Astrocyte (in vitro differentiated cells and primary cell): ENCODE measurements at regions not wholly inside any gene's neighbourhood (a gene's known extent, or its start where the extent isn't known, plus 50 kb on each side); places are given as distances from the start of the nearest gene placed in this dataset.

Source experiments
- DNase-seq: peaks from one replicate; pipeline ENCODE4 v3.0.0-alpha.2; 2010; ENCODE audit warnings: low read depth
- FAIRE-seq: peaks from 2 replicates; lab custom pipeline; 2011; peaks lifted over from hg19 to GRCh38; lab: Jason Lieb, UNC
- H2AFZ ChIP-seq: 2 replicates; pipeline ENCODE4 v1.6.0; 2012; ENCODE audit warnings: low read depth, low read length, inconsistent platforms
- H3K27ac ChIP-seq: 2 replicates; pipeline ENCODE4 v1.5.1; 2011; ENCODE audit warnings: low read depth, low read length, inconsistent platforms
- H3K27me3 ChIP-seq: 2 replicates; pipeline ENCODE4 v1.6.0; 2011; ENCODE audit warnings: low read length, inconsistent platforms; ENCODE audit not compliant: insufficient read depth
- H3K36me3 ChIP-seq: 2 replicates; pipeline ENCODE4 v1.5.1; 2011; ENCODE audit warnings: low read length, inconsistent platforms; ENCODE audit not compliant: insufficient read depth
- H3K4me1 ChIP-seq: 2 replicates; pipeline ENCODE4 v1.5.1; 2011; ENCODE audit warnings: low read length, inconsistent platforms; ENCODE audit not compliant: insufficient read depth
- H3K4me2 ChIP-seq: 2 replicates; pipeline ENCODE4 v1.6.0; 2012; ENCODE audit warnings: low read length, inconsistent platforms
- H3K4me3 ChIP-seq: 2 replicates; pipeline ENCODE4 v1.5.1; 2011; ENCODE audit warnings: low read depth, mild to moderate bottlenecking, low read length, inconsistent platforms; ENCODE audit not compliant: insufficient read depth
- H3K79me2 ChIP-seq: 2 replicates; pipeline ENCODE4 v1.6.0; 2012; ENCODE audit warnings: mild to moderate bottlenecking, low read length, inconsistent platforms; ENCODE audit not compliant: insufficient read depth
- H3K9ac ChIP-seq: 2 replicates; pipeline ENCODE4 v1.6.0; 2012; ENCODE audit warnings: mild to moderate bottlenecking, low read length, inconsistent platforms
- H3K9me3 ChIP-seq: 2 replicates; pipeline ENCODE4 v1.5.1; 2012; ENCODE audit warnings: low read depth, mild to moderate bottlenecking, low read length, inconsistent platforms; ENCODE audit not compliant: insufficient read depth
- H4K20me1 ChIP-seq: 2 replicates; pipeline ENCODE4 v1.6.0; 2012; ENCODE audit warnings: low read length, inconsistent platforms; ENCODE audit not compliant: insufficient read depth
- H3K27ac Mint-ChIP-seq: one replicate; pipeline ENCODE4 v1.8.0; 2021; ENCODE audit warnings: mild to moderate bottlenecking, mixed read lengths; ENCODE audit not compliant: unreplicated experiment
- H3K27me3 Mint-ChIP-seq: one replicate; pipeline ENCODE4 v1.8.0; 2021; ENCODE audit warnings: low read depth, mixed read lengths; ENCODE audit not compliant: unreplicated experiment
- H3K36me3 Mint-ChIP-seq: one replicate; pipeline ENCODE4 v1.8.0; 2021; ENCODE audit warnings: low read depth, mixed read lengths; ENCODE audit not compliant: unreplicated experiment
- H3K4me1 Mint-ChIP-seq: one replicate; pipeline ENCODE4 v1.8.0; 2021; ENCODE audit warnings: low read depth, mixed read lengths; ENCODE audit not compliant: unreplicated experiment
- H3K4me3 Mint-ChIP-seq: one replicate; pipeline ENCODE4 v1.8.0; 2021; ENCODE audit warnings: mild to moderate bottlenecking, moderate library complexity, mixed read lengths; ENCODE audit not compliant: unreplicated experiment
- H3K9me3 Mint-ChIP-seq: one replicate; pipeline ENCODE4 v1.8.0; 2021; ENCODE audit warnings: mild to moderate bottlenecking, mixed read lengths; ENCODE audit not compliant: unreplicated experiment
- EZH2 ChIP-seq: IDR thresholded peaks from 2 replicates; pipeline ENCODE4 v1.6.1; 2012; ENCODE audit warnings: mild to moderate bottlenecking, low read length, inconsistent platforms; ENCODE audit not compliant: insufficient read depth
- TF ChIP-seq, protein P1 (sequence below): IDR thresholded peaks from 2 replicates; pipeline ENCODE4 v1.5.1; 2011; ENCODE audit warnings: low read depth, mild to moderate bottlenecking, inconsistent platforms, low read length, moderate library complexity; ENCODE audit not compliant: insufficient read depth

DNA sequence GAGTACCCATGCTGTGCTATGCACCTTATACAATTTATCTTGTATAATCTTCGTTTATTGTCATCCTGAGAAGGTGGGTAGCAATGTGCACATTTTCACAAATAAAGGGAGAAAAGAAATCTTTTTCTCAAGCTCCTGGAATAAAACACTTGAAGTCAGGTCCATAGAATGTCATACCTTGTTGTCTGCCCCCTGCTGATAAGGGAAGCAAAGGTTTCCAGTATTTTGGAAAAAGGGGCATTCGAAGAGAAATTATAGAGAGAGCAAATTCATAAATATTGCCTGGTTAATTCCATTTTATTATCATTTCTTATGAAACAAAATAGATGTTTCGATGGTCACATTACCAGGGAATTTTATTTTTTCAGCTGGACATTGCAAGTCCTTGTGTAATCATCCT, 277.8 kb downstream of the RAP2B start:
- no peak for FAIRE-seq
- no peaks in the 10 kb centered on the region for H3K9me3 ChIP-seq
- H3K36me3 ChIP-seq, result no peaks in the 10 kb centered on the region
- H3K27ac ChIP-seq, result no peak overlapping the region
- DNase-seq, result no peak
- no peaks in the 10 kb centered on the region for H3K27me3 ChIP-seq
- no peaks in the 10 kb centered on the region for H3K79me2 ChIP-seq
- H3K4me3 Mint-ChIP-seq, result no peak overlapping the region
- H3K9ac ChIP-seq, result no peak overlapping the region
- H3K4me3 ChIP-seq, result no peak overlapping the region
- no peak for TF ChIP-seq EZH2
- TF ChIP-seq, protein P1, sequence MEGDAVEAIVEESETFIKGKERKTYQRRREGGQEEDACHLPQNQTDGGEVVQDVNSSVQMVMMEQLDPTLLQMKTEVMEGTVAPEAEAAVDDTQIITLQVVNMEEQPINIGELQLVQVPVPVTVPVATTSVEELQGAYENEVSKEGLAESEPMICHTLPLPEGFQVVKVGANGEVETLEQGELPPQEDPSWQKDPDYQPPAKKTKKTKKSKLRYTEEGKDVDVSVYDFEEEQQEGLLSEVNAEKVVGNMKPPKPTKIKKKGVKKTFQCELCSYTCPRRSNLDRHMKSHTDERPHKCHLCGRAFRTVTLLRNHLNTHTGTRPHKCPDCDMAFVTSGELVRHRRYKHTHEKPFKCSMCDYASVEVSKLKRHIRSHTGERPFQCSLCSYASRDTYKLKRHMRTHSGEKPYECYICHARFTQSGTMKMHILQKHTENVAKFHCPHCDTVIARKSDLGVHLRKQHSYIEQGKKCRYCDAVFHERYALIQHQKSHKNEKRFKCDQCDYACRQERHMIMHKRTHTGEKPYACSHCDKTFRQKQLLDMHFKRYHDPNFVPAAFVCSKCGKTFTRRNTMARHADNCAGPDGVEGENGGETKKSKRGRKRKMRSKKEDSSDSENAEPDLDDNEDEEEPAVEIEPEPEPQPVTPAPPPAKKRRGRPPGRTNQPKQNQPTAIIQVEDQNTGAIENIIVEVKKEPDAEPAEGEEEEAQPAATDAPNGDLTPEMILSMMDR, result no peak
- H3K4me1 Mint-ChIP-seq, result no peaks in the 10 kb centered on the region
- no peaks in the 10 kb centered on the region for H3K36me3 Mint-ChIP-seq
- H3K9me3 Mint-ChIP-seq, result no peaks in the 10 kb centered on the region
- no peaks in the 10 kb centered on the region for H3K4me1 ChIP-seq
- no peaks in the 10 kb centered on the region for H3K27me3 Mint-ChIP-seq
- no peaks in the 10 kb centered on the region for H4K20me1 ChIP-seq
- H3K4me2 ChIP-seq, result no peak overlapping the region
- H3K27ac Mint-ChIP-seq, result no peak overlapping the region
- no peak overlapping the region for H2AFZ ChIP-seq

DNA sequence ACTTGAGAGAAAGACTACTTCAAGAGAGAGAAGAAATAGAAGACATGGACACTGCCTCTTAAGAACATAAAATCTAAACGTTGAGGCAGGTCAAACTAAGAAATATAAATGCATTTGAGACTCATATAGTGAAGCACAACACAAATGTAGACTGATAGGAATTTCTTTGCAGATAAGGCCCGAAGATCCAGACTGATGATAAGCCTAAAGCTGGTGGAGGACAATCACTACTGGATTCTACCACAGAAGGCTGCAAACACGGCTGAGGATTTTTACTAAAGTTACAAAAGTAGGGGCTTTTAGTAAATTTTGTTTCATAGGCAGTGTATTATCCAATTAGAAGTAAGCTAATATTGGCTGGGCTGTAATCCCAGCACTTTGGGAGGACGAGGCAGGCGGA, 278.3 kb downstream of the RAP2B start:
- Histone ChIP-seq H2AFZ (no peak overlapping the region), H3K36me3 (no peaks in the 10 kb centered on the region), H3K27ac (no peak overlapping the region), H3K27me3 (no peaks in the 10 kb centered on the region), H3K9ac (no peak overlapping the region), H4K20me1 (no peaks in the 10 kb centered on the region), H3K4me1 (no peaks in the 10 kb centered on the region), H3K9me3 (no peaks in the 10 kb centered on the region), H3K79me2 (no peaks in the 10 kb centered on the region), H3K4me2 (no peak overlapping the region), H3K4me3 (no peak overlapping the region)
- no peak overlapping the region for H3K4me3 Mint-ChIP-seq
- no peak for DNase-seq
- H3K9me3 Mint-ChIP-seq, result no peaks in the 10 kb centered on the region
- H3K36me3 Mint-ChIP-seq, result no peaks in the 10 kb centered on the region
- no peak overlapping the region for H3K27ac Mint-ChIP-seq
- H3K27me3 Mint-ChIP-seq, result no peaks in the 10 kb centered on the region
- FAIRE-seq, result no peak
- no peaks in the 10 kb centered on the region for H3K4me1 Mint-ChIP-seq
- no peak for TF ChIP-seq EZH2
- TF ChIP-seq, protein P1, result no peak

DNA sequence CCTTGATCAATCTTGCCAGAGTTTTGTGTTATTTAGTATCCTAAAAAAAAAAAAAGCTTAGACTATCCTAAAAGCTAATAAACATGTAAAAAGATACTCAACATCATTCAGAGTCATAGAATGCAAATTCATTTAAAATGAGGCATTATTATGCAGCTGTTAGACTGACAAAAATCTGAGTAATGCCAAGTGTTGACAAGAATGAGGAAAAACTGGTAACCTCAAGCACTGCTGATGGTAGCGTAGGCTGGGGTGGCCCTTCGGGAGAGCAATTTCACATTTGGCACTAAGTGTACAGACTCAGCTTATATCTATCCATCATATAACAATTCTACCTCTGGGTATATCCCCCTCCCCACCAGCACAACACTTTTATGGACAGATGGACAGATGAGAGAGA, 280.4 kb downstream of the RAP2B start:
- H3K4me1 Mint-ChIP-seq, result no peaks in the 10 kb centered on the region
- no peak for TF ChIP-seq EZH2
- TF ChIP-seq, protein P1, result no peak
- Histone ChIP-seq H3K9ac (no peak overlapping the region), H3K4me2 (no peak overlapping the region), H3K36me3 (no peaks in the 10 kb centered on the region), H3K9me3 (no peaks in the 10 kb centered on the region), H3K79me2 (no peaks in the 10 kb centered on the region), H3K27me3 (no peaks in the 10 kb centered on the region), H4K20me1 (no peaks in the 10 kb centered on the region), H3K27ac (no peak overlapping the region), H2AFZ (no peak overlapping the region), H3K4me1 (no peaks in the 10 kb centered on the region), H3K4me3 (no peak overlapping the region)
- DNase-seq (no peak), FAIRE-seq (no peak)
- no peaks in the 10 kb centered on the region for H3K9me3 Mint-ChIP-seq
- H3K36me3 Mint-ChIP-seq, result no peaks in the 10 kb centered on the region
- H3K27me3 Mint-ChIP-seq, result no peaks in the 10 kb centered on the region
- no peak overlapping the region for H3K27ac Mint-ChIP-seq
- no peak overlapping the region for H3K4me3 Mint-ChIP-seq
